Tibial nerve (tissue), 4 donors: ENCODE measurements at regions not wholly inside any gene's neighbourhood (a gene's known extent, or its start where the extent isn't known, plus 50 kb on each side); places are given as distances from the start of the nearest gene placed in this dataset.

Experiments used
- CTCF ChIP-seq, 5 experiments: fragments of 200-600 bp in 3 of 5; fragments of 450-650 bp in 2 of 5; sonication (generic) in 3 of 5; IDR thresholded peaks; one replicate each; pipeline ENCODE4 v1.5.1; 2016 to 2019; ENCODE audit warnings: antibody characterized with exemption in 5 of 5, mild to moderate bottlenecking in 3 of 5, moderate library complexity in 2 of 5
- EP300 ChIP-seq, 2 donors: sonication (generic); formaldehyde crosslinking; IDR thresholded peaks; one replicate each; pipeline ENCODE4 v1.6.1; 2017; ENCODE audit warnings: antibody characterized with exemption in 2 of 2, mild to moderate bottlenecking in 1 of 2
- POLR2A ChIP-seq, 2 donors: fragments of 450-650 bp; IDR thresholded peaks; one replicate each; pipeline ENCODE4 v1.6.1; 2017; ENCODE audit warnings: antibody characterized with exemption in 2 of 2, mild to moderate bottlenecking in 2 of 2, moderate library complexity in 2 of 2

DNA sequence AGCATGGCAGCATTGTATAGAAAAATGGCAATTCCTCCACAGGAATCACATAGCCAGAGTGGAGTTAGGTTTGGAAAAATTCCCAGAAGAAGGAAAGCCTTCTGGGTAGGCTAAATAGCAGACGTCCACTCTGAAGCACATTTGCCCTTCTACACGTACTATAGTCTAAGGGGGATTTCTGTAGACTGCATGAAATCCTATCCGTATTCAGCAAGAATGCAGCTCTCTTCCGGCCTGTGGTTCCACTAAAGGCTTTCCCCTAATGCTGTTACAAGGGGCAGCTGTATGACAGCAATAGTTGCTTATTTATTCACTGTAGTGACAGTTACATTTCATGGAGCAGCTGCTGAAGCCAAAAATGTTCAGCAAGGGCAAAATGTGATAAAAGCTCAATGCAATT is 263.6 kb downstream of the RWDD3 start:
- no peak for TF ChIP-seq CTCF (IDR thresholded peaks at IDR 0.05)
- TF ChIP-seq EP300 (IDR thresholded peaks at IDR 0.05), result no peak
- TF ChIP-seq POLR2A (IDR thresholded peaks at IDR 0.05), result no peak
